GM19397 (cell line): ENCODE measurements at regions not wholly inside any gene's neighbourhood (a gene's known extent, or its start where the extent isn't known, plus 50 kb on each side); places are given as distances from the start of the nearest gene placed in this dataset.
"Not testable (repeated sequence)": the region's sequence is repeated elsewhere in the genome, so short reads cannot be mapped to it uniquely, and the experiment has no call there.

Experiments used
- ATAC-seq: cut with Tn5 transposase; IDR thresholded peaks from one replicate; pipeline ENCODE4 v1.9.1; 2021; ENCODE audit warnings: mild to moderate bottlenecking, moderate library complexity; ENCODE audit not compliant: unreplicated experiment

DNA sequence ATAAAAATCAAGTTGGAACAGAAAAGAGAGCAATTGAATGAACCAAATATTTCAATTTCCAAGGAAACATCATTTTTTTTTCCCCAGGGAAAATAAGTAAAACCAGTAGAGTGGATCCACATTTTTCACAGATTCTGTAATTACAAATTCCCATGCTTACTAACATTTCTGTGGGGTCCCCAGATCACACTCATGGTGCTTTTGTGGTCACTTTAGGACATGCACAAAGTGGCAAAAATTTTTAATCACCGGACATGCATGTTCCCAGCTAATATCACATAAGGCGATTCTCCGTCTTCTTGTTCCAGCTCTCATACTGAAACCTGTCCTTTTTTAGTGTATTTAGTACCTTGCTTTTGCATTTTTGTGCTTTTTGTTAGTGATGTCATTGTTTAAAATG is 748.2 kb upstream of the SLITRK1 start:
- no peak for ATAC-seq

DNA sequence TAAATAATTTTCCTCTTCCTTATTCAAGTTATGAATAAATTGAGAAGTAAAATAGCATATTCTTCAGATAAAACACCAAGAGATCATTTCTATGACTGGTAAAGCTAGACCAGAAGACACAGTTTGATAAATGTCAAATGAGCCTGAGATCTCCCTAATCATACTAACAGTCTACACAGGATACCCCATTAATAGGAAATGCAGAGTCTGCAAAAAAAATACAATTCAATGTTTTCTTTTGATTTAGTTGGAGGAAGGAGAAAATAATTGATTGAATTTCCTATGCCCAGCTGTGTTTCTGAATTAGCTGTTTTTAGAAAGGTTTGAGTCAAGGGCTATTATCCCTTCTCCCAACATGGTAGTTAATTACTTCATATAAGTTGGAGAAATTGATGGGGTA is 734.6 kb upstream of the SLITRK1 start:
- no peak for ATAC-seq

DNA sequence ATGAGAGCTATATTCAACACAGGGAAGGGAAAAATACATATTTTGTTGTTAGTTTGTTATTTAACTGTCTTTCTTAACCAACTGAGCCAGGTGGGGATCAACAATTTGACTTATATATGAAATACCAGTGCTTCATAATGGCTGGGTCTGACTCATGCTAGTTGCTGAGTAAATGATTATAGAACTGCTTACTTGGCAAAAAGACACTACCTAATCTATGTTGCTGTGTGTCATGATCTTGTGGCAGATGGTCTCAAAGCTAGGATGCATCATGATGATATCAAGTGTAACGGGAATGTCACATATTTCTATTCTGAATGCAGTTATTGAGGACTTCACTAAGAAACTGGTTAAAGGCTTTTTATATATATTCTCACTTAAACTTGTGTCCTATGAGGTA is 727.4 kb upstream of the SLITRK1 start:
- no peak for ATAC-seq

DNA sequence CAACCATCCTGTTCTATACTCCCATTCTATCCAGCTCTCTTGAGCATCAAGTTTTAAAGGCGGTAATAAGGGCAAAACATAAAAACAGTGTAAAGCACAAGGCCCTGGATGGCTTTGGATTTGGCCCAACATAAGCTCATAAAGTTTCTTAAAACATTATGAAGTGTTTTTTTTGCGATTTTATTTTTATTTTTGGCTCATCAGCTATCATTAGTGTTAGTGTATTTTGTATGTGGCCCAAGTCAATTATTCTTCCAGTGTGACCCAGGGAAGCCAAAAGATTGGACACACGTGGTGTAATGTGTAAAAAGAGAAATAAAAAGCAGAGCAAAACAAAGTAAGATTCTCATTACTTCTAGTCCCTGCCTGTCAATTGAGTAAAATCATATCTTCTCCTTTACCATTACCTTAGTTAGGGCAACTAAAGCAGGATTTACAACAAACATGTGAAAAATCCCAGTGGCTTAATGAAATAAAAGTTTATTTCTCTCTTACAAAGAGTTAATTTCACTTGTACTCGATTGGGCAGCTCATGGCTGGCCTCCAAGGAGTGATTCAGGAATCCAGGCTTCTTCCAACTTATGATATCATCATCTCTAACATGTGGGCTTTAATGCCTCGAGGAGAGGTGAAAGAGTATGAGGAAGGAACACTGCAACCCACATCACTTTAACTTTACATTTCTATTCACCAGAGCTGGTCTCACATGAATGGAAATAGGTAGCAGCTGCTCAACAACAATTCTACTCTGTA is 725.2 kb upstream of the SLITRK1 start:
- no peak for ATAC-seq

DNA sequence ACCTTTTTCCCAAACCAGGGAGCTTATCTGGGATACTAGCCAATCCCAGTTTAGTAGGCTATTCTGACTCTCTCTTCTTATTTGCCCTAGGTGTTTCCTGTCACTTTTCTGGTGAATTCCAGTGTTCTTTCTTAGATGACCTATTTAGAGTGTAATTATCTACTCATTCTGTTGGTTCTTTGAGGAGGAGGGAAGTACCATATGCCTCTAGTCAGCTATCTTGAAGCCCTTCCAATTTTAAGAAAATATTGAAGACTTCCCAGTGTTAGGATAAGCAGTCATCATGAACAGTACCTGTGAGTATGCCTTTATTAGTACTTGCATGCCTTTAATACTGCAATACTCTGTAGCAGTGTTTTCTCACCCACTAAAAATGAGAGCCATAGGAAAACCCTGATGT is 724.3 kb upstream of the SLITRK1 start:
- ATAC-seq: no peak

DNA sequence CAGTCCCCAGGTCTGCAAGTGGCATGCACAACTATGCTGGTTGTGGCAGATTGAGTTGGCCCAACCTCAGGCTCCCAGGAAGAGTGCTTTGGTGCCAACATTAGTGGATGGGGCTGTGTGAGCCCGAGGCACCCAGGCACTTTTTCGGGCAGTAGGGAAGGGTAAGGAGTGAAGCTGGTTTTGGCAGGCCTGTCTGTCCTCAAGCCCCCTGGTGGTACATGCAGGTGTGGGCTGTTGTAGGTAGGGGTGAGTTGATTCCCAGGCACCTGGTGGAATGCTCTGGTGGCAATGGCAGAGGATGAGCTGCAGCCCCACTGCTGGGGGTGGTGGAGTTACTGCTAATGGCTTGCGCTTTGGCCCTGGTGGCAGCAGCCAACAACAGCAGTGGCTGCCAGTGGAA is 723.7 kb upstream of the SLITRK1 start:
- ATAC-seq: no peak

DNA sequence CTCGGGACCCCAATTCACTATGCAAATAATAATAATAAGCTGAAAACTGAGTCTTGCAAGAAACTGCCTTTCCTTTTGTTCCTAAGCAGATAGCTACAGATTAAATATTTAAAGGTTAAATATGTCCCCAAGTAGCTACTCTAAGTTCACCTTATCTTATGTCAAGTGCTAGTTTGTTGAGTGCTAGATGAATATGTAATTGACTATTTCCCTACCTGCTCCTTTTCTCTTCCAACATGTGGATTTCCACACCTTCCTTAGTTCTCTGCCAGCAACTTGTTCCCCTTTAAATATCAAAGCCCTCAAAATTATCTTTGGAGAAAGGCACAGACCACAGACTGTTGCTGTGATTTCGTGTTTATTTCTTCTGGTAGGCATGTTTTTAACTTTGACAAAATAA is 709.2 kb upstream of the SLITRK1 start:
- no peak for ATAC-seq

DNA sequence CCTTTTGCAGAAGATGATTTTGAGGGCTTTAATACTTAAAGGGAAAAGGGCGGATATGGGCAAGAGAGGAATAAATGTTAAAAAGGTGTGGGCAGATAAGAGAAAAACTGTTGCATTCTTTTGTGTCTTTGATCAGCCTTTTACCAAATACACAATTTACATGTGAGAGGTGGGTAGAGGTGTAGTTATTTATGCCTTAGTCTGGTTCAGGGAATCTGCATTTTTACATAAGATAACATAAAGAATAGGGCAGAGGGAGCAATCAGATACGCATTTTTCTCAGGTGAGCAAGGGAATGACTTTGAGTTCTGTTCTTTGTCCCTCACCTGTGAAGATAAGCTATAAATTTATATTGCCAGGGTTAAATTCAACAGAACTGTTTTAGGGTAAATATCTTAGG is 708.4 kb upstream of the SLITRK1 start:
- no peak for ATAC-seq

DNA sequence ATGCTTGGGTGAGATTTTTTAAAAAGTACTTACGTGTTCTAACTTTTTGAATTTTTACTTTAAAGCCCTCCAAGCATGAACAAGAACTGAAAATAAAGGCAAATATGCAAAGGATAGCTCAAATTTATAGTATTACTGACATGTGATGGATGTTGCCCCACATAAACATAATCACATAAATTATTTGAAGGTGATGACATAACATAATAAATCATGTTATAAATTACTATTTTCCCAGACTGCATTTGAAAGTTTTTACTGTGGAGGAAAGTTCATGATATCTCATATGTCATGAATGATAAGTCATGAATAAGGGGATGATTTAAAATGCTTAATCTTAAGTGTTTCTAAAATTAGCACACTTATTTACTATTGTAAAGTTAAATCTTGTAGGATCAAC is 705.7 kb upstream of the SLITRK1 start:
- no peak for ATAC-seq

DNA sequence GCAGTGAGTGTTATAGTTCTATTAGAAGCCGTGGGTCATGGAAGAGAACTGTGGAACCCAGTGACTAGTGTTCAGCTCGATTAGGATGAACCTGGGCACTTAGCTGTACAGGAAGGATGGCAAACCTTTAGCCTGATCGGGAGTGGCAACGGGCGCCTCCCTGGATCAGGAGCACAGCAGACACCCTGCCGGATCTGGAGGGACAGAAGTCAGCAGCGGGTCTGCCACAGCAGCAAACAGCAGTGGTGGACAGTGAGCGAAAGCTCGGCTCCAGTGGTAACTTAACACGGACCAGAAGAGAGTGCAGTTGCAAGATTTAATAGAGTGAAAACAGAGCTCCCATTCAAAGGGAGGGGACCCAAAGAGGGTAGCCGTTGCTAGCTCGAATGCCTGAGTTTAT is 697.6 kb upstream of the SLITRK1 start:
- ATAC-seq: not testable (repeated sequence)

DNA sequence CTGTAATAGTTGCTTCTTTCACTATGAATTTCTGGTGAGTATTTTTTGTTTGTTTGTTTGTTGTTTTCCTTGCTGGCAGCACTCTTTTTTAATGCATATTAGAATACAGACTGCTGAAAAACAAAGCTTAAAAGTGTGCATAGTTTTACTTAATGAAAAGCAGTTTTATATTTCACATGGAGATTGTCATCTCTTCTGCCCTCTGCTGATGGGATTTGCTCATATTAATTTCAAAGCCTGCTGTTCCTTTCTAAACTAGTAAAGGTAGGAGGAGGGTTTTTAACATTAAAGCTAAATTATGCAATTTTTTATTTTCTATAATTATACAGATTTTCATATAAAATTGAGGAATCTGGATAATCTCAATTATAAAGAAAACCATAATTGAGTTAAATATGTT is 692.6 kb upstream of the SLITRK1 start:
- no peak for ATAC-seq

DNA sequence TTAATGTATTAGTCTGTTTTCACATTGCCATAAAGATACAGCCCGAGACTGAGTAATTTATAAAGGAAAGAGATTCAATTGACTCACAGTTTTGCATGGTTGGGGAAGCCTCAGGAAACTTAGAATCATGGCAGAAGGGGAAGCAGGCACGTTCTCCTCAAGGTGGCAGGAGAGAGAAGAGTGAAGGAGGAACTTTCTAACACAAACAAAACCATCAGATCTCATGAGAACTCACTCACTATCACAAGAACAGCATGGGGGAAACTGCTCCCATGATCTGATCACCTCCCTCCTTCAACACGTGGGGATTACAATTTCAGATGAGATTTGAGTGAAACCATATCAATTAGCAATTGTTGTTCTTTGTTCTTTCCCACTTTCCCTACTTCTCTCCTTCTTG is 689.0 kb upstream of the SLITRK1 start:
- no peak for ATAC-seq

DNA sequence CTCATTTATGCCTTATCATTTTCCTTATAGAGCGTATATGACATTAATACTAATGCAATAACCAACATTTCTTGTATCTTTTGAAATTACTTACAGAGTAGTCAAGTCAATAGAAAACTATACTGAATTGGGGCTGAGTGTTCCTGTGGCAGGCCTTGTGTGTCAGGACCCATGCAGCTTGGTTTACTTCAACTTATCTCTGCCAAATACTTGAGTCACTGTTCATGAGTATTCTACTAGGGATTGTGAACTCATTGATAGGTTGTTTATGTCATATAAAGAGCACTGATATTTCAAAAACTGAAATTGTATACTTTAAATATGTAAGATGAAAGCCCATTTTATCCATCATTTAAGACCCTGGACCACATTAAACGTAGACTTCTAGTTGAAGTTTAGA is 688.6 kb upstream of the SLITRK1 start:
- no peak for ATAC-seq

DNA sequence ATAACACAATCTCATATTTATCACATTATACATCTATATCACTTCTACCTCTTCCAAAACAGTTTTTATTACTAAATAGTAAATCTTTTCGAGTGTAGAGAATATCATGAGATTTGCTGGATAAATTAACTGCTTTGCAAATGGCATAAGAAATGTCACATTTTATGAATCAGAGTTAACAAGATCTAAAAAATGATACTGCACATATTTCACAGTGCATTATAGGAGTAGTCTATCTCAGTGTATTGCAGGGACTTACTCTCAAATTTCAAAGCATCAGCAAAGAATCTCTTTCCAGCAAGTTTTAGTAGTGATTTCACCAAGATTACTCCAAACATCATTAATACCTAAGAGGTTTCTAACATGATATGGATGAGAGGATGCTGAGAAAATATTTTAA is 687.1 kb upstream of the SLITRK1 start:
- ATAC-seq: no peak

DNA sequence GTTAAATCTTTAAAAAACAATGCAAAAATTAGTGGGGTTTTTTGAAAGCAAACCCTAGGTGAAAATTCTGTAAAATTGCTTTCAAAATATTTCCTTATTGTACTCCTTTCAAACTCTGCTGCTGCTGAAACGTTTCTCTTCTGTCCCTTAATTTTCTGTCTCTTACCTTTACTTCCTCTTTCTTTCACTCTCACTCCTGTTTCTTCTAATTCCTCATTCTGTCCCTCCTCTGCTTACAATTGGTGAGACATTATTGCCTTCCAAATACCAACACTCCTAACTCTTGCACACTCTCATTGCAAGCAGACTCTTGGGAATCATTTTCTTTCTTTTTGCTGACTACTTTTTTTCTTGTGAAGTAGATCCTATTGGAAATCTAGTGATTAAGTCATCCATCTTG is 685.6 kb upstream of the SLITRK1 start:
- no peak for ATAC-seq

DNA sequence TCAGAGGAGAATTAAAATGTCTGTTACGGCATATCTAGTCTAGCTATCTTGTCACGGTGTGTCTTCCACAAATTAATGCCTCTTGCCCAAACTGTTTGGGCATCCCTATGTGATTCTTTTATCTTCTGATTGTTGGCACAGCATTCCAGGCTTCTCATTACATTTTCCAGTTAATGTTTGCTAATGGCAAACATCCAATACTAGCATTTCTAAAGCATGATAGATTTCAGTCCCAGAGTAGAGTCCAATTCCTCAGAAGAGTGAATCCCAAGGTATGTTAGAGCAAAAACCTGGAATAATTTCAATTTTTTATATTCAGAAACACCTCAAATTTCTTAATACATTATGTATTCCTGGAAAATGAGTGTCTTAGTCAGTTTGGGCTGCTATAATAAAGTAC is 684.5 kb upstream of the SLITRK1 start:
- ATAC-seq: no peak

DNA sequence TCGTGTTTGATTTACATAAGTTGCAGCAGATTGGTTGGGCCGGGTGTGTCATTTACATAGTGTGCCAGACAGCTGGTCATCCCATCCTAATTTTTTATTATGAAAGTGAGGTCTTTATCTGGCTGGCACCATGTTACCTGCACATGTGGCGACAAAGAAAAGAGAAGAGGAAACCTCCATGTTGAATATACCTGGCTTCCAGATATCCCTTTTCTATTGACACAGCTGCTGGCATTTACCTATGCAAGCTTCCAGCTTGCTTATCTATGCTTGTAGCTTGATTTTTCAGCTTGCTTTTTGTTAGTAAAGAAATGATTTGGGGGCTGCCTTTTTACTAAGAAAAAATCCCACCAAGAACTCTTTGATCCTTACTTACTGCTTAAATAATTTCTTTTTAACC is 681.3 kb upstream of the SLITRK1 start:
- ATAC-seq: no peak

DNA sequence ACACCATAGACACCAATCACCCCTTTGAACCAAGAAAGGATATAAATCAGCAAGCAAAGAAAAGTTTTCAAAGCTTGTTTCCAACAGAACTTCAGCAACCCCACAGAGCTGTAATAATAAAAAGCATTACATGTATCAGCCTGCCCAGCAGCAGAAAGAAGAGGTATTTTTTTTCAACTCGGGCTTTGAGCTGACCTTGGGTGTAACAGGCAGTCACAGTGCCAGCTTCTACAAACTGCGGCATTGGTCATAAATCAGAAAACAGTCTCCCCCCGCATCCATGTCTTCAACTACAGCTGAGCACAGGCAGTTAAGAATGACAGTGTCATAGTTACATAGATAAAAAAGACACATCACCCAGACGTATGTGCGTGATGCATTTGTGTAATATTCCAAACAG is 671.0 kb upstream of the SLITRK1 start:
- no peak for ATAC-seq

DNA sequence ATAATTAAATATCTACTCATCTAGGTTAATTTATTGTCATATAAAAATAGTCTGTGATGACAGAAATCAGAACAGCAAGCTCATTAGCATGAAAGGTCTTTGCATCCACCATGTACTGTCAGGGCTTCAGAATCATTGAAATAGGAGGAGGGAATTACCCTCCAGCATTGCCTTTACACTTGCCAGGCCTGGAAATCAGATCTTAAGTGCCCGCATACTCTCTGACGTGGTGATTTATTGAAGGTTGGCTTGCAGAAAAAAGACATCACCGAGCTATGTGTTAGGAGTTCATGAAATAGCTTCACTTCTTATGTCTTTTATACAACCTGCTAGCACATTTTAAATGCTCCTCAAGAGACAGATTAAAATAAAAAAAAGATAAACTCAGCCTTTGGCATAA is 661.7 kb upstream of the SLITRK1 start:
- ATAC-seq: no peak

DNA sequence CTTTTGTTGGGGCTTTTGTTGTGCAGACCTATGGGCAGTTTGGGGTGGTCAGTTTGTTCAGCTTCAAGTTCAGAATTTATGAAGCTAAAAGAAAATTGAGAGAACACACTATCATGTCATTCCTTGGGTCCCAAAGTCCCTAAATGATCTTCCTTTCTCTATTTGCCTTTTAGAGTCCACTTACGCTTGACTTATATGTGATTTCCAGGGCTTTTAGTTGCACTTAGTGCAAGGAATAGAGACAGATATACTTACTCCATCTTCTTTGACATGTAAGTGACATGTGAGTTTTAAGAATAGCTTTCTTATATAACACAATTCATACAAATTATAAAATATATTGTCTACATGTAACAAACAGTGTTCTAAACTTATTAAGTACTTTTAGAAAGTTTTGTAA is 660.1 kb upstream of the SLITRK1 start:
- ATAC-seq: no peak

DNA sequence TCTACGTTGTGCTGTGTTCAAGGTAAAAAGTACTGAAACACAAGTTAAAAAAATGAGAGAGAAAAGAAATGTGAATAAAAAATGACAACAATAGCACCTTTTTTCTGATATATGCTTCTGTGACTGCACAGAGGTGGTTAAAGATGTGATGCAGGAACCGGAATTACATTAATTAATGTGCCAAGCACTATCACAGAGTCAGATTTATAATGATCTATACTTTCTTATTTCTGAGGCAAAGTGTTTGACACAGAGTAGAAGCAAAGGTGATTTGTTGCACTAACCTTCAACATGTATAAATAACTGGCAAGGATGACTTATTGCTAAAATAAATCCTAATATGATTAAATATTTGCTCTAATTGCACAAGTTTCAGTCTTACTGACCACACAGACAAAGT is 654.6 kb upstream of the SLITRK1 start:
- no peak for ATAC-seq

DNA sequence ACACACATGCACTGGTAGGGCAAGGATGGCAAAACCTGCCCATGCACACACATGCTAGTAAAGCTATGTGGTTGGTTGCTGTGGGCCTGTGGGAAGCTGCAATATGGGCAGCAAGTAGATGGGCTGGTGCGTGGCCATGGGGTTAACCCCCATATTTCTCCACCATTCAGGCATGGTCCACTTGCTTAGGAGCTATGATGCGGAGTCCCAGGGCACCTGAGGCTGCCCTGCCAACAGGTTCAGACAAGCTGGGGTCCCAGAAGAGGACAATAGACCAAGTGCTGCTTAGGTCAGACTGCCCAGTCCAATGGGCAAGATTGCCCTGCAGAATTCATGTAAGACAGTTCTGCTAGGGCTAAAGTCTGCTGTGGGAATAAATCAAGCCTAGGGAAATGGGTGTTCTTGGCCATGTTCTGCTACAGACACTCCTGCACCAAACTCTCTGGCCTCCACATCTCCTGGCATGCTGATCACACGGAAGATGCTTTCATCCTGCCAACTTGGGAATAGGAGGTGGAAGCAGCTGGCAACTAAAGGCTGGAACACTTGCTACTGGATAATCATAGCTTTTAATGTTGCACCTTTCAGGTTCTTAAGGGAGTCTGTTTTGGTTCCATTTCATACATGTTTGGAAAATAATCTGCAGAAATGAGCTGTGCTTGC is 646.3 kb upstream of the SLITRK1 start:
- no peak for ATAC-seq

DNA sequence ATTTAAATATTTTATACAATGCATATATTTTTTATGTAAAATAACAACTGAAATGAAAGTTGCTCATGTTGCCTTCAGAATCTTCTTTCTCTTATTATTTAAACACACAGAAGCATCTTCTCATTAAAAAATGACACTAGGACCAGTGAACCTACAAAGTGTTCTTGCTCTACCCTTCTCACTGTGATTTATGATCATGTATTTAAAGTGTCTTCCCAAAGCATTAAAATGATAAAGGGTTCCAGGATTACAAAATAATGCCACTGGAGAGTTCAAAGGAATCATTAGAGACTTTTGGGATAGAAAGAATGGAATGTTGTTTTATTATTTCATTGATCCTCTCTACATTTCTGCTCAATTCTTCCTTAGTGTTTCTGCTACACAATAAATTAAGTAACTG is 643.6 kb upstream of the SLITRK1 start:
- no peak for ATAC-seq
